ENCODE measurements at regions not wholly inside any gene's neighbourhood (a gene's known extent, or its start where the extent isn't known, plus 50 kb on each side); places are given as distances from the start of the nearest gene placed in this dataset.

DNA sequence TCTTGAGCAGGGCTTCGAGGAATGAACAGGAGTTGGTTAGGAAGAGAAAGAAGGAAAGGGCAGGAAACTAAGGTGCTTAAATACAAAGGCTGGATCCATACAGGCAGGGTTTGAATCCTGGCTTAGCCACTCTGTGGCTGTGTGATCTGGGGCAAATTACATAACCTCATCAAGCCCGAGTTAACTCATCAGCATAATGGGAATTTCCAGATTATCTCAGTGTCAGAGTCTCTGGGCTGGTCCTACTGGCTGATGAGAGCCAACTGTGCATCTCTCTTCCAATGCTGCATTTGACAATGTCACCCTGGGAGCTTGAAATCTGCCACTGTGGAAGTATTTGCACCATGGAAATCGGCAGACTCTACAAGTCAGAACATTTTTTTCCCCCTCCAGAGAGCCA is 83.8 kb upstream of the SLC6A6 start:
- DNase-seq = no peak

- peak; percentile 28 for DNase-seq
Measured at GRCh38 chr3:14319654-14320182, 82.7 kb upstream of the SLC6A6 start.

DNA sequence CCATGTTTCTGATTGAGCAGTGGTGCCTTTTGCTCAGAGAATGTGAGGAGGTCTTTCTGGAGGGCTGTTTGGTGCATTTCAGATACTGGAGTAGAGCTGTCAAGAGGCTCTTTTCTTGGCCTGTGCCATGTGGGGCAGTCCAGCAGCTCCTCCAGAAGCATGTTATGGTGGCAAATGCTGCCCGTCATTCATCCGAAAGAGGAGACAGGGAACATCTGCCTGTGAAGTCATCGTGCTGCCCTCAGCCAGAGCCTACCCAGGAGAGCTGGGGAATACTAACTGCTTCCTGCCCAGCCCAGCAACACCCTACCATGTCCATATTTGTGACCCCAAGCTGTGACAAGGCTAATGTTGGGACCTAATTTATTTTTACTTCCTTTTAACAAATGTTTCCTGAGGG is 82.2 kb upstream of the SLC6A6 start:
- no peak for DNase-seq

- no peak for DNase-seq
Measured at GRCh38 chr3:14322001-14322400, 80.4 kb upstream of the SLC6A6 start.

DNA sequence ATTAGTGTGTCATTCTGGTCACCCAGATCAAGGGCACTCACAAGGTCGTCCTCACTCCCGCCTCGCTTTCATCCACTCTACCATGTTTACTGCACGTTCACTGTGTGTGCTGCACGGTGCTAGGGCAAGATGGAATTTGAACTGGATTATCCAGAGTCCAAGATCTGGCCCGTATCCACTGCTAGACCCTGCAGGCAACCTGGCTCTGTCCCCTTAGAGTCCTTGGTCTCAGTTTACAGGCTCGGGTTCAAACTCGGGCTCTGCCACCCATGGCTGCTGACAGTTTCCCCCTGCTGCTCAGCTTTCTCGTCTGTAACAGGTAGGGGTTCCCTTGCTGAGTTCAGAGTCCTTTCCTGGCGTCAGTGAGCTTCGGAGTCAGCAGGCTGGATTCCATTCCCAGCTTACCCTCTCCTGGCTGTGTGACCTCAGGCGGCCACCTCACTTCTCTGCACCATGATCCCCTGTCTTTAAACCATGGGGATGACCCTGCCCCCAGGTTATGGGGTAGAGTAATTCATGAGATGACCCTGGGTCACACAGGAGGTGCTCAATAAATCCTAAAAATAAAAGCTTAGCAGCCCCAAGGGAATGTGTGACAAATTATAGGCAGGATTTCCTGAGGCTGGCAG is 79.6 kb upstream of the SLC6A6 start:
- DNase-seq = no peak

DNA sequence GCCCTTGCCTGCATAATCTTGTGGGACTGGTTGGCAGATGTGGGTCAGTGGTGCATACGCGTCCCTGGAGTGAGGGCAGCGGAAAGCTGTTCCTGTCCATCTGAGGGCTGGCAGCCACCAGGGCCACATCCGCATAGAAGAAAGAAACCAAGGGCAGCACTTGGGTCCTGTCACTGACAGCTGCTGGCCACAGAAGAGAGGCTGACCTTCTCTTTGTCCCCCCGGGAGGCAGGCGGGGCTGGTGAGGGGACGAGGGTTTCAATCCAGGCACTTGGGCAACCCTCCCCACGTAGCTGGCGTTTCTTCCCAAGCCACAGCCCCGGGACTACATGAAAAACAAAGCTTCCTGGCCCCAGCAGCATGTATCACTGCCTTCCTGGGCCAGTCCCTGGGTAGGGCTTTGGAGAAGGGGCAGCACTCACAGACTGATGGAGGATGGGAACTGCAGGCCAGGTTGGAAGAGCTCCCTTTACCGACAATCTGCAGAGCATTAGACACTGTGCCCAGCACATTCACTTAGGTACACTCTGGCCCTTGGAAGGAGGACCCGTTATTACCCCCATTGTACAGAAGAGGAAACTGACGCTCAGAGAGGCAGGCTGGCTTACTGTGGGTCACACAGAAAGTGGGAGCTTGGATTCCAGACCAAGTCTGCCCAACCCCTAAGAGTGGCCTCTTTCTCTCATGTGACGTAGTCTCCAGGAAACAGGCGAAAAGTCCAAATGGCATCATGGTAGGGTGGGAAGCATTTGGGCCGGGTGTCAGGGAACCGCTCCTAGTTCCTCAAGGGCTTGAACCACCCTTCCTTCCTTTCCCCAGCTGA is 78.8 kb upstream of the SLC6A6 start:
- no peak for DNase-seq

DNA sequence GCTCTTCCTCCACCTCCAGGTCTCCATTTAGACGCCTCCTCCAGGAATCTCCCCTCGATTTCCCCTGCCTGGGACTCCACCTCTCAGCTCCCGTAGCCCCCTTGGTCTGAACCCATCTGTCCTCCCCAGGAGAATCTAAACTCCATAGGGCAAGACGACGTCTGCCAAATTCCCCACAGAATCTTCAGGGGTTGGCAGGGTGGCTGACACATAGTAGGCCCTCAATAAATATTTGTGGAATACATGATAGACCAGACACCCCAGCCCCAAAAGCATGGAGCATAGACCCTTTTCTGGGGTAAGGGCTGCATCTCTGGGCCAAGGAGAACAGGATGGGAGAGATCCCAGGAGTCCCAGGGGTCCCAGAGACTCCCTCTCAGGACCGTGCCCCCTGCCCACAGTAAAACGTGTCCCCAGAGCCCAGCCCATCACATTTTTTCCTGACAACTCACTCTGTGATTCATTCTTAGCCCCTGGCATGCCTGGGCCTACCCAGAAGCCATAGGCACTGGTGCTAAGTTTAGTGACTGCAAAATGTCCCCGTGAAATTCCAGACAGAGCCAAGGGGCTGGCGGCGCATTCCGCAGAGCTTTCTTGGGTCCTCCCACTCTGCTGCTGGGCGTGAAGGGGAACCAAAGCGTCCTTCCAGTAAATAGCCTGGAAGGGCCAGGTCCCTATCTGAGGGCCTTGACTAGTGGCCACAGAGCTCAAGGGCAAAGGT is 78.0 kb upstream of the SLC6A6 start:
- no peak for DNase-seq

DNA sequence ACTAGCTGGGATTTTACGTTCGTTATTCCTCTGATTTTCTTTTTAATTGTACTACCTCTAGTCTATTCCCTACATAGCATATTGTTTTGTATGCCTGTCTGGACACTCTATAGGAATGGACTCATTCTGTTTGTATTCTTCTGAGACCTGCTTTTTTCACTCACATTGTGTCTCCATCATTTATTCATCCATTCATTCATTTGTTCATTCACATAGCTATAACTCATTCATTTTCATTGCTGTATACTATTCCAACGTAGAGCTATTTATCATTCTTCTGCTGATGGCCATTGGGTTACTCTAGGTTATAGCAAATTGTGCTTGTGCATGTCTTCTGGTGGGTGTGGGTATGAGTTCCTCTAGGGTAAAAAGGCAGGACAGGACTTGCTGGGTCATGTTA is 74.0 kb upstream of the SLC6A6 start:
- no peak for DNase-seq

DNA sequence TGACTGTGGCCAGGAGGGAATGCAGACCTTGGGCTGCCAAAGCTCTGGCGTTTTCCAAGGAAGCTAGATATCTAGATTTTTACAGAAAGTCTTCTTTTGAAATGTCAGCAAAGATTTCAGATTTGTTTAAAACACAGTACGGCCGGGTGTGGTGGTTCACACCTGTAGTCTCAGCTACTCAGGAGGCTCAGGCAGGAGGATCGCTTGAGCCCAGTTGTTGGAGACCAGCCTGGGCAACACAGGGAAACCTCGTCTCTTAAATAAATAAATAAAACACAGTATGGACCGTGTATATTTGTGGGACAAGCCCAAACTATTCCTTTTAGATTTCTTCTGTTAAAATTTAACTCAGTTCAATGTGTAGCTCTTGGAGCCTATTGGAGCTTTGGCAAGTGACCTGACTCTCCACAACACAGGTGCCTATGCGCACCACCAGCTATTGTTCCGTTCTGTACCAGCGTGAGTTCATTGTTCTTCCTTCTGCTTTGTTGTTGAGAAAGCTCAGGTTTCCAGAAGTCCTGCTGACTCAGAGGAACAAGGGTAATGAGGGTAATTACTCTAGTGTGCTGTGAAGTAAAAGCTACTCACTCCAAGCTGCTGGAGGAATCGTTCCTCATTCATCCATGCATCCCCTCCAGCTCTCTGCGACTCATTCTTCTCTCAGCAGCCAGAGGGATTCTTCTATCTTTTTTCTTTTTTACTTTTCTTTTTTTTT is 73.1 kb upstream of the SLC6A6 start:
- DNase-seq = no peak

GRCh38 chr3:14329842-14330241 is 72.6 kb upstream of the SLC6A6 start:
- no peak for DNase-seq

DNA sequence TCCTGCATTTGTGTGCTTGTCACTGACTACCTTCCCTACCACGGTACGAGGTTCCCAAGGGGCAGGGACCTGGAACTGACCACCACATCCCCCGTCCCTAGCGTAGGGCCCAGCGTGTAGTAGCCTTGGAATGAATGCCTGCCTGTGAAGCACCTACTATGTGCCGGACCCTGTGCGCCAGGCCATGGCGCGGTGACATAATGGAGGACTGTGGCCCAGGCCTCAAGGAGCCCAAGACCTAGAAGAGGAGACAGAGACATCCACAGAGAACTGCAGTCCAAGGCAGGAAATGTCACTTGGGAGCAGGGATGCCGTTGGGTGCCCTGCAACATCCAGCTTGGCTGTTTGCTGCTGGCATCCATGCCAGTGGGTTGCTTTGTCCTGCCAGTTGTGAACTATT is 71.9 kb upstream of the SLC6A6 start:
- DNase-seq = no peak

DNA sequence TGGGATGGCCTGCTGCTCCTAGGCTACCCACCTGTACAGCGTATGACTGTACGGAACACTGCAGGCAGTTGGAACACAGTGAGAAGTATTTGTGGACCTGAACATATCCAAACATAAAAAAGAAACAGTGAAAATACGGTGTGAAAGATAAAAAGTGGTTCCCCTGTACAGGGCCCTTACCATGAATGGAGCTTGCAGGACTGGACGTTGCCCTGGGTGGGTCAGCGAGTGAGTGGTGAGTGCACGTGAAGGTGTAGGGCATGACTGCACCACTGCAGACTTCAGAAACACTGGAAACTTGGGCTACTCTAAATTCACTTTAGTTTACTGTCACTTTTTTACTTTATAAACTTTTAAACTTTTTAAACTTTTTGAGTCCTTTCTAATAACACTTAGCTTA is 71.2 kb upstream of the SLC6A6 start:
- DNase-seq = no peak

DNA sequence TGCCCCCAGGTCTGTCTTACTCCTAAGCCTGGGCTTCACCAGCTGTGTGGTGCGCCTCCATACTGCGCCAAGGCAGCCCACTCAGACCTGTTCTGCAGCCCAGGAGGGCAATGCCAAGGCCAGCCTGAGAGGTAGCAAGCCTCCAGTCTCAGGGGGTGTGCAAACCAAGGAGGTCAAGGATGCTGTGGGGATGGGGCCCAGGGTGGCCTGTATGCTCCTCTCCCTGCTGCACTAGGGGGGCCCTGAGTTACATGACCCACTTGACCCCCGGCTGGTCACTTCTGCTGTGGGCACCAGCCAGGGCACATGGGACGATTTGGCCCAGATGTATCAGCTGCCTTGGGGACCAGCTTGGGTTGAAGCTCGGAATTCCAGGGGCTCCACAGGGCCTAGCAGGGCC is 70.0 kb upstream of the SLC6A6 start:
- no peak for DNase-seq

- DNase-seq = no peak
Measured at GRCh38 chr3:14333215-14333614, 69.2 kb upstream of the SLC6A6 start.

GRCh38 chr3:14333621-14334020 is 68.8 kb upstream of the SLC6A6 start:
- no peak for DNase-seq

GRCh38 chr3:14334136-14334535 is 68.3 kb upstream of the SLC6A6 start:
- DNase-seq = no peak

DNA sequence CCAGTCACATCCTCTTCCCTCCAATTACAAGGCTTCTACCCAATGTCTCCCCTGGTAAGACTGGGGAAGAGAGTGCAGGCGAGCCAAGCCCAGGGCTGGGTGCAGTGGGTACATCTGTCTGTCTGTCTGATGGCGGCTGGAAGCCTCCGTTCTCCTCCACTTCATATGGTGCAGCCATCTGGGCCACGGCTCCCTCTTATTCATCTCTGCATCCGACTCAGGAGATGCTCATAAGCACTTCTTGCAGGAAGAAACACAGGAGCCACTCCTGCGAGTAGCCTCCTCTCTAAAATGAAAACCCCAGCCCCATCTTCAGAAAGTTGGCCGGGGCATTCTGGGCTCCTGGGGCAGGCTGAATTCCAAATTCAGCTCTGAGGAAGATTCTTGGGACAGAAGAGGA is 67.5 kb upstream of the SLC6A6 start:
- DNase-seq = no peak

DNA sequence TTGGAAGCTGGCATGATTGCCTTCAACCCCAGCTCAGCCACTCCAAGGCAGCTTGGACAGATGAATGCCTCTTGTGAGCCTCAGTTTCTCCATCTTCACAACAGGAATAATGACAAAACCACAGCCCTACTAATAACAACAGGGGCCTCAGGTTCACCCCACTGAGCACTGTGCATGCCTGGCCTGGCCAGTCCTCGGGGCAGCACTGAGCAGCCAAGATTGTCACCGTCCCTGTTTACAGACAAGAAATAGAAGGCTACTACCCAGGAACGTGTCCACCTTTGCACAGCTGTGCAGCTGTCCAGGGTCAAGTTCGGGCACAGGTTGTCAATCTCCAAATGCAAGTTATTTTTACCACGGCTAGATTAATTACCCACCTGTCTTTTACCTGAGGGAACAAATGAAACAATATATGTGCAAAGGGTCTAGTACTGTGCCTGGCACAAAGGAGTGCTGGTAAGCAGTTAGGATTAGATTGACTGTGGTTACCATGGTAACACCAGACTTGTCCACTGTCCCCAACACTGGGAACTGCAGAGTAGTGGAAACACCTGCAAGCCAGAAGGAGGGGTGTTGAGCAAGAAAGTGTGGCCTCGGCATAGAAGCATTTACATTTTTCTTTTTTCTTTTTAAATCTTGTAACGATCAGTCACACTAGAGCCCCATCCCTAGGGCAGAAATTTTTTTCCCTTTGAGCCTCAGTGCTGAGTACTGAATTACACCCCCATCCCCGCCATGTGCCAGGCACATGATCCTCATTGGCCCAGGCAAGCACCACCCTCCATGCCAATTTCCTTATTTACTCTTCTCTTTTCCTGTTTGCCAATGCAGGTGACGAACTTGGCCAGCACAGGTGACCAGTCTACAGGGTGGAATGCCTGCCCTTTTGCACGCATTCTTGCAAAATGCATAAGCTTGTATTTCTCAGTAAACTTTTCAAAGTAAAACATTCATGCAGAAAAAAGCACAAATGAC is 66.3 kb upstream of the SLC6A6 start:
- DNase-seq = no peak

- DNase-seq = no peak
Measured at GRCh38 chr3:14336749-14337598, 65.4 kb upstream of the SLC6A6 start.

DNA sequence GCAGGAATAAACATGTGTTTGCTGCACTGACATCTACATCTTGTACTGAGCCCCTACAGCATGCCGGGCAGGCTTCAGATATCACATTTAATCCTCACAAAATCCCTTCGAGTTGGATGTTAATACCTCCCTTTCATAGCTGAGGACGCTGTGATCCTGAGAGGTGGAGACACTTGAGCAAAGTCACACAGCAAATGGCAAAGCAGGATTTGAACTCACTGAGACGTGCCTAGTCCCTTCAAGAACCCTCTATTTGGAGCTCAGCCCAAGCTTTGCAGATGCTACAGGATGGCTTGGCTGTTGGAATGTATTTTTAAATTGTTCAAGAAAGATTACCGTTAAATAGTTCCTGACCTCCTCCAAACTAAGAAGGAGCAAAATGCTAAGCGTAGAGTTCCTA is 64.6 kb upstream of the SLC6A6 start:
- DNase-seq = no peak

GRCh38 chr3:14338242-14338641 is 64.2 kb upstream of the SLC6A6 start:
- DNase-seq = no peak

All from SHP77 treated with DMSO at 0.1 percent for 48 hours (cell line).